OCI-LY1 (cell line): ENCODE measurements at regions not wholly inside any gene's neighbourhood (a gene's known extent, or its start where the extent isn't known, plus 50 kb on each side); places are given as distances from the start of the nearest gene placed in this dataset.

Experiments used
- H2AFZ ChIP-seq: fragments of 200-600 bp; sonication (generic), shearing (Covaris generic); 2 replicates; pipeline ENCODE4 v1.6.0; 2014; ENCODE audit warnings: antibody characterized with exemption, mild to moderate bottlenecking, low read length
- H3F3A ChIP-seq: fragments of 200-600 bp; sonication (generic), shearing (Covaris generic); 2 replicates; pipeline ENCODE4 v1.6.0; 2014; ENCODE audit warnings: mild to moderate bottlenecking, antibody characterized with exemption, low read length, moderate library complexity; ENCODE audit not compliant: insufficient read depth
- H3K27ac ChIP-seq: fragments of 200-600 bp; sonication (generic); 2 replicates; pipeline ENCODE4 v1.5.1; 2014; ENCODE audit warnings: low read length, mixed run types, mild to moderate bottlenecking, low read depth; ENCODE audit not compliant: poor library complexity, severe bottlenecking
- H3K27me3 ChIP-seq: fragments of 200-600 bp; sonication (generic); 2 replicates; pipeline ENCODE4 v1.6.0; 2014; ENCODE audit warnings: antibody characterized with exemption, mild to moderate bottlenecking, low read length, moderate library complexity; ENCODE audit not compliant: insufficient read depth
- H3K36me3 ChIP-seq: fragments of 200-600 bp; sonication (generic); 2 replicates; pipeline ENCODE4 v1.6.1; 2014; ENCODE audit warnings: mild to moderate bottlenecking, antibody characterized with exemption, low read length, moderate library complexity, mixed read lengths; ENCODE audit not compliant: insufficient read depth
- H3K4me1 ChIP-seq: fragments of 200-600 bp; sonication (generic); 2 replicates; pipeline ENCODE4 v1.5.1; 2014; ENCODE audit warnings: mild to moderate bottlenecking, low read length, moderate library complexity; ENCODE audit not compliant: insufficient read depth, severe bottlenecking
- H3K4me2 ChIP-seq: fragments of 200-600 bp; sonication (generic), shearing (Covaris generic); 2 replicates; pipeline ENCODE4 v1.6.1; 2014; ENCODE audit warnings: low read length
- H3K4me3 ChIP-seq: fragments of 200-600 bp; sonication (generic); 2 replicates; pipeline ENCODE4 v1.5.1; 2014; ENCODE audit warnings: low read length, low read depth, mild to moderate bottlenecking, mixed read lengths; ENCODE audit not compliant: poor library complexity, severe bottlenecking
- H3K79me2 ChIP-seq: fragments of 200-600 bp; shearing (Covaris generic); 2 replicates; pipeline ENCODE4 v1.6.1; 2016; ENCODE audit warnings: mixed run types, low read length, mixed read lengths; ENCODE audit not compliant: insufficient read depth
- H3K9ac ChIP-seq: fragments of 200-600 bp; sonication (generic), shearing (Covaris generic); 2 replicates; pipeline ENCODE4 v1.6.1; 2014; ENCODE audit warnings: mild to moderate bottlenecking, low read length, mixed read lengths
- H3K9me2 ChIP-seq: fragments of 200-600 bp; sonication (generic), shearing (Covaris generic); 2 replicates; pipeline ENCODE4 v1.6.1; 2014; ENCODE audit warnings: low read depth, mild to moderate bottlenecking, low read length, mixed read lengths
- H3K9me3 ChIP-seq: fragments of 200-600 bp; shearing (Covaris generic); 2 replicates; pipeline ENCODE4 v1.6.1; 2014; ENCODE audit warnings: low read length, mixed read lengths
- H4K20me1 ChIP-seq: fragments of 200-600 bp; sonication (generic), shearing (Covaris generic); 2 replicates; pipeline ENCODE4 v1.6.0; 2016; ENCODE audit warnings: mild to moderate bottlenecking, low read length; ENCODE audit not compliant: insufficient read depth
- EZH2 ChIP-seq: fragments of 200-600 bp; sonication (generic), shearing (Covaris generic); IDR thresholded peaks from 2 replicates; pipeline ENCODE4 v1.8.0; 2017; ENCODE audit warnings: borderline replicate concordance, mixed run types, mild to moderate bottlenecking, antibody characterized with exemption, low read length, moderate library complexity, mixed read lengths
- TF ChIP-seq, protein P1 (sequence below): fragments of 200-600 bp; sonication (generic), shearing (Covaris generic); IDR thresholded peaks from 2 replicates; pipeline ENCODE4 v1.5.1; 2017; ENCODE audit warnings: mild to moderate bottlenecking, antibody characterized with exemption, low read length, moderate library complexity, mixed read lengths

DNA sequence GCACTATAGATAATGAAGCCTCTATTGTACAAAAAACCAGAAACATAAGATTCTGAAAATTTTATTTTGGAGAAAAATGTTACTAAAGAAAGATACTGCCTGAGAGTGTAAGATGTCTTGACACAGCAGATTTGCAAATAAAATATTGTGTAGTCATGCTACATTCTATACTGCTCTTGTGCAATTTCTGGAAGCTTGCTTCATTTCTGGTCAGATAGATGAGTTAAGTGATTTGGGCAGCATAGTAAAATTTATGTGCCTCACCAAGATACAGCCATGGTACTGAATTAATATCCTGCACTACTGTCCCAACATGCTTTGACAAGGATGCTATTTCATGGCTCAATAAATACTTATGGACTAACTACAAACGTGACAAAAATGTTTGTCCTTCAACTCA, 55.1 kb upstream of the STARD13 start:
- Histone ChIP-seq H3F3A (no peaks in the 10 kb centered on the region), H4K20me1 (no peaks in the 10 kb centered on the region), H2AFZ (no peak overlapping the region), H3K9me2 (no peaks in the 10 kb centered on the region), H3K4me1 (no peaks in the 10 kb centered on the region), H3K9ac (no peak overlapping the region), H3K36me3 (no peaks in the 10 kb centered on the region), H3K27ac (no peak overlapping the region), H3K79me2 (no peaks in the 10 kb centered on the region), H3K4me2 (no peak overlapping the region), H3K27me3 (no peaks in the 10 kb centered on the region), H3K9me3 (no peaks in the 10 kb centered on the region), H3K4me3 (no peak overlapping the region)
- TF ChIP-seq, protein P1, sequence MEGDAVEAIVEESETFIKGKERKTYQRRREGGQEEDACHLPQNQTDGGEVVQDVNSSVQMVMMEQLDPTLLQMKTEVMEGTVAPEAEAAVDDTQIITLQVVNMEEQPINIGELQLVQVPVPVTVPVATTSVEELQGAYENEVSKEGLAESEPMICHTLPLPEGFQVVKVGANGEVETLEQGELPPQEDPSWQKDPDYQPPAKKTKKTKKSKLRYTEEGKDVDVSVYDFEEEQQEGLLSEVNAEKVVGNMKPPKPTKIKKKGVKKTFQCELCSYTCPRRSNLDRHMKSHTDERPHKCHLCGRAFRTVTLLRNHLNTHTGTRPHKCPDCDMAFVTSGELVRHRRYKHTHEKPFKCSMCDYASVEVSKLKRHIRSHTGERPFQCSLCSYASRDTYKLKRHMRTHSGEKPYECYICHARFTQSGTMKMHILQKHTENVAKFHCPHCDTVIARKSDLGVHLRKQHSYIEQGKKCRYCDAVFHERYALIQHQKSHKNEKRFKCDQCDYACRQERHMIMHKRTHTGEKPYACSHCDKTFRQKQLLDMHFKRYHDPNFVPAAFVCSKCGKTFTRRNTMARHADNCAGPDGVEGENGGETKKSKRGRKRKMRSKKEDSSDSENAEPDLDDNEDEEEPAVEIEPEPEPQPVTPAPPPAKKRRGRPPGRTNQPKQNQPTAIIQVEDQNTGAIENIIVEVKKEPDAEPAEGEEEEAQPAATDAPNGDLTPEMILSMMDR: no peak
- no peak for TF ChIP-seq EZH2

DNA sequence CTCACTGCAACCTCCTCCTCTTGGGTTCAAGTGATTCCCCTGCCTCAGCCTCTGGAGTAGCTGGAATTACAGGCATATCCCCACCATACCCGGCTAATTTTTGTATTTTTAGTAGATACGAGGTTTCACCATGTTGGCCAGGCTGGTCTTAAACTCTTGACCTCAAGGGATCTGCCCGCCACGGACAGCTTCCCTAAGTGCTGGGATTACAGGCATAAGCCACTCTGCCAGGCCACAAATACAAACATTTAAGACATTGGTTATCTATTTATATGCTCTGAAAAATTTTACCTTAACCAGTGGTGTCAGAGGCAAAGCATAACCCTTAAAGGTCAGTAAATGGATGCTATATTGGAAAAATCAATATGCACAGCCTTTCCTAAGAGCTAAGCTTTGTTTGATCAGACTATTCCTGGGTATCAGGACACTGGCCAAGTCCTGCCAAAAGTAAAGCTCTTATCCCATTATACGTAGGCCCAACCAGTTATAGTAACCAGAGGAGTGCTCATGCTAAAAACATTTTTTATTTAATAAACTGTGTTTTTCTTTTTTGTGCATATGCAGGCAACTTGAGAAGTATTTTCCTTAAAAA, 56.4 kb upstream of the STARD13 start:
- Histone ChIP-seq H3K27me3 (no peaks in the 10 kb centered on the region), H3K27ac (no peak overlapping the region), H3K36me3 (no peaks in the 10 kb centered on the region), H3K9me2 (no peaks in the 10 kb centered on the region), H3K4me3 (no peak overlapping the region), H4K20me1 (no peaks in the 10 kb centered on the region), H3F3A (no peaks in the 10 kb centered on the region), H3K9ac (no peak overlapping the region), H3K9me3 (no peaks in the 10 kb centered on the region), H3K4me1 (no peaks in the 10 kb centered on the region), H3K4me2 (no peak overlapping the region), H3K79me2 (no peaks in the 10 kb centered on the region), H2AFZ (no peak overlapping the region)
- no peak for TF ChIP-seq EZH2
- TF ChIP-seq, protein P1: no peak

DNA sequence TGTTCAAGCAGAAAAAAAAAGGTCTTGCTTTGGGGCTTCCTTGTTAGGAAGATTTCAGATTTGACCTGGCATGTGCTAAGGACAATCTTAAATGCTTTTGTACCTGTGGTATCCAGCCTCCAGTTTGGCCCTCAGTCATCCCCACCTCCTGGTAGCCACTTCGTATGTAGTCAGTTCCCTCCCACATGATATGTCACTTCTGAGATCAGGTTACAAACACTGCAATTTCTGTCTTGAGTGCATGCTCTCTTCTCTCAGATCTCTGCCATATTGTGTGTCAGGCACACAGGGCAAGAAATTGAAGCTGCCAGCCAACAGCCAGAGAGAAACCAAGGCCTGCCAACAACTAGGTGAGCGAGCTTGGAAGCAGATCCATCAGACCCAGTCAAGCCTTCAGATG, 60.3 kb upstream of the STARD13 start:
- Histone ChIP-seq H3K4me2 (no peak overlapping the region), H3K4me1 (no peaks in the 10 kb centered on the region), H4K20me1 (no peaks in the 10 kb centered on the region), H3K9me3 (no peaks in the 10 kb centered on the region), H3K4me3 (no peak overlapping the region), H3K9me2 (no peaks in the 10 kb centered on the region), H3F3A (no peaks in the 10 kb centered on the region), H3K36me3 (no peaks in the 10 kb centered on the region), H2AFZ (no peak overlapping the region), H3K9ac (no peak overlapping the region), H3K27ac (no peak overlapping the region), H3K79me2 (no peaks in the 10 kb centered on the region), H3K27me3 (no peaks in the 10 kb centered on the region)
- no peak for TF ChIP-seq EZH2
- TF ChIP-seq, protein P1: no peak
